Stimulated activated naive CD4-positive, alpha-beta T cell (primary cell): ENCODE measurements at regions not wholly inside any gene's neighbourhood (a gene's known extent, or its start where the extent isn't known, plus 50 kb on each side); places are given as distances from the start of the nearest gene placed in this dataset.

Source experiments
- DNase-seq, 6 experiments: peaks; one replicate each; lab custom pipeline; 2025; lab: John Stamatoyannopoulos, UW

- no peak for DNase-seq
These were observed 83.6 kb upstream of the TMEM106B start for GRCh38 chr7:12127455-12127854.

- DNase-seq: no peak
These were observed 80.5 kb upstream of the TMEM106B start for GRCh38 chr7:12130609-12131008.

- DNase-seq: no peak
These were observed 80.0 kb upstream of the TMEM106B start for GRCh38 chr7:12131122-12131521.

GRCh38 chr7:12133865-12134264, 77.2 kb upstream of the TMEM106B start:
- DNase-seq: no peak

- no peak for DNase-seq
These were observed 74.6 kb upstream of the TMEM106B start for GRCh38 chr7:12136523-12136922.

- no peak for DNase-seq
These were observed 73.8 kb upstream of the TMEM106B start for GRCh38 chr7:12137283-12137682.

GRCh38 chr7:12138421-12138820, 72.7 kb upstream of the TMEM106B start:
- no peak for DNase-seq

- DNase-seq: no peak
These were observed 71.7 kb upstream of the TMEM106B start for GRCh38 chr7:12139416-12139815.

GRCh38 chr7:12146813-12147212, 64.3 kb upstream of the TMEM106B start:
- DNase-seq: peak in 1 of 6 experiments; percentile 0

GRCh38 chr7:12152196-12152918, 58.7 kb upstream of the TMEM106B start:
- DNase-seq: no peak

- no peak for DNase-seq
These were observed 57.0 kb upstream of the TMEM106B start for GRCh38 chr7:12154119-12154518.

- no peak for DNase-seq
These were observed 53.6 kb upstream of the TMEM106B start for GRCh38 chr7:12157517-12157916.

- no peak for DNase-seq
These were observed 52.6 kb upstream of the TMEM106B start for GRCh38 chr7:12158334-12159060.

- DNase-seq: no peak
These were observed 49.9 kb upstream of the TMEM106B start for GRCh38 chr7:12161146-12161545.
